Neural cell (in vitro differentiated cells): ENCODE measurements at regions not wholly inside any gene's neighbourhood (a gene's known extent, or its start where the extent isn't known, plus 50 kb on each side); places are given as distances from the start of the nearest gene placed in this dataset.

Experiments used
- H2AFZ ChIP-seq: fragments of 200-600, 300-800 bp; sonication (generic), shearing (Covaris generic); 2 replicates; pipeline ENCODE4 v1.6.0; 2014; ENCODE audit warnings: low read depth, mild to moderate bottlenecking, antibody characterized with exemption, low read length, moderate library complexity
- H3F3A ChIP-seq: fragments of 200-600 bp; shearing (Covaris generic); 2 replicates; pipeline ENCODE4 v1.6.1; 2016; ENCODE audit warnings: mild to moderate bottlenecking, moderate library complexity, mixed read lengths, antibody characterized with exemption, low read length; ENCODE audit not compliant: insufficient read depth, poor library complexity, severe bottlenecking
- H3K27ac ChIP-seq: fragments of 200-600, 300-800 bp; sonication (generic), shearing (Covaris generic); 2 replicates; pipeline ENCODE4 v1.5.1; 2014; ENCODE audit warnings: mild to moderate bottlenecking, low read length, moderate library complexity
- H3K27me3 ChIP-seq: fragments of 300-800, 200-600 bp; sonication (generic), shearing (Covaris generic); 2 replicates; pipeline ENCODE4 v1.6.0; 2014; ENCODE audit warnings: mild to moderate bottlenecking, low read depth, low read length, moderate library complexity; ENCODE audit not compliant: insufficient read depth
- H3K36me3 ChIP-seq: fragments of 300-800, 200-600 bp; sonication (generic), shearing (Covaris generic); 2 replicates; pipeline ENCODE4 v1.5.1; 2014; ENCODE audit warnings: mild to moderate bottlenecking, antibody characterized with exemption, low read length, moderate library complexity; ENCODE audit not compliant: insufficient read depth
- H3K4me2 ChIP-seq: fragments of 300-800, 200-600 bp; sonication (generic), shearing (Covaris generic); 2 replicates; pipeline ENCODE4 v1.6.0; 2014; ENCODE audit warnings: mild to moderate bottlenecking, low read length
- H3K4me3 ChIP-seq: fragments of 300-800, 200-600 bp; sonication (generic), shearing (Covaris generic); 2 replicates; pipeline ENCODE4 v1.5.1; 2014; ENCODE audit warnings: mild to moderate bottlenecking, low read length, moderate library complexity
- H3K79me2 ChIP-seq: fragments of 200-600 bp; shearing (Covaris generic); replicated peaks from 2 replicates; pipeline ENCODE4 v1.6.0; 2014; ENCODE audit warnings: mild to moderate bottlenecking, low read length, moderate library complexity; ENCODE audit not compliant: insufficient read depth
- H3K9ac ChIP-seq: fragments of 300-800, 200-600 bp; sonication (generic), shearing (Covaris generic); 2 replicates; pipeline ENCODE4 v1.6.1; 2016; ENCODE audit warnings: mild to moderate bottlenecking, low read length, mixed read lengths
- H3K9me2 ChIP-seq: fragments of 200-600 bp; shearing (Covaris generic); 2 replicates; pipeline ENCODE4 v1.6.1; 2016; ENCODE audit warnings: mild to moderate bottlenecking, low read length, mixed read lengths; ENCODE audit not compliant: insufficient read depth
- H3K9me3 ChIP-seq: fragments of 200-600, 300-800 bp; sonication (generic), shearing (Covaris generic); 2 replicates; pipeline ENCODE4 v1.6.1; 2016; ENCODE audit warnings: mild to moderate bottlenecking, mixed run types, low read length, moderate library complexity, mixed read lengths
- H4K20me1 ChIP-seq: fragments of 200-600 bp; shearing (Covaris generic); 2 replicates; pipeline ENCODE4 v1.6.1; 2016; ENCODE audit warnings: mild to moderate bottlenecking, mixed run types; ENCODE audit not compliant: insufficient read depth
- CTCF ChIP-seq: fragments of 450-650 bp; IDR thresholded peaks from 2 replicates; pipeline ENCODE4 v1.5.1; 2014; ENCODE audit warnings: antibody characterized with exemption, mild to moderate bottlenecking, moderate library complexity; ENCODE audit not compliant: poor library complexity, severe bottlenecking
- EP300 ChIP-seq: fragments of 450-650 bp; conservative IDR thresholded peaks from 2 replicates; pipeline ENCODE4 v1.6.1; 2014; ENCODE audit warnings: antibody characterized with exemption, mild to moderate bottlenecking, moderate library complexity; ENCODE audit not compliant: poor library complexity, severe bottlenecking
- EZH2 ChIP-seq: fragments of 200-600, 300-800 bp; shearing (Covaris generic), sonication (generic); IDR thresholded peaks from 2 replicates; pipeline ENCODE4 v1.6.1; 2014; ENCODE audit warnings: antibody characterized with exemption, low read length, borderline replicate concordance, mild to moderate bottlenecking; ENCODE audit not compliant: insufficient read depth, poor library complexity, severe bottlenecking
- MXI1 ChIP-seq: fragments of 450-650 bp; conservative IDR thresholded peaks from 2 replicates; pipeline ENCODE4 v1.6.1; 2014; ENCODE audit warnings: antibody characterized with exemption, mild to moderate bottlenecking; ENCODE audit not compliant: poor library complexity, severe bottlenecking
- POLR2AphosphoS5 ChIP-seq: IDR thresholded peaks from 2 replicates; pipeline ENCODE4 v1.6.1; 2012
- RAD21 ChIP-seq: fragments of 450-650 bp; conservative IDR thresholded peaks from 2 replicates; pipeline ENCODE4 v1.6.1; 2014; ENCODE audit warnings: antibody characterized with exemption, mild to moderate bottlenecking, moderate library complexity
- REST ChIP-seq: IDR thresholded peaks from 2 replicates; pipeline ENCODE4 v1.6.1; 2012; ENCODE audit warnings: borderline replicate concordance
- SMC3 ChIP-seq: fragments of 450-650 bp; conservative IDR thresholded peaks from 2 replicates; pipeline ENCODE4 v1.6.1; 2014; ENCODE audit warnings: antibody characterized with exemption, mild to moderate bottlenecking, moderate library complexity; ENCODE audit not compliant: poor library complexity
- TAF1 ChIP-seq: IDR thresholded peaks from 2 replicates; pipeline ENCODE4 v1.6.1; 2012; ENCODE audit warnings: low read depth

GRCh38 chr6:25223490-25223991 lies 55.6 kb upstream of the CARMIL1 start:
- no peak overlapping the region for H3K9ac ChIP-seq
- H3K79me2 ChIP-seq = no peaks in the 10 kb centered on the region
- H3K27ac ChIP-seq = no peak overlapping the region
- no peak overlapping the region for H2AFZ ChIP-seq
- no peak overlapping the region for H3K4me3 ChIP-seq
- H3K27me3 ChIP-seq = no peaks in the 10 kb centered on the region
- no peaks in the 10 kb centered on the region for H3K9me2 ChIP-seq
- H3K4me2 ChIP-seq = no peak overlapping the region
- H3F3A ChIP-seq = no peaks in the 10 kb centered on the region
- no peaks in the 10 kb centered on the region for H3K36me3 ChIP-seq
- H3K9me3 ChIP-seq = no peaks in the 10 kb centered on the region
- no peaks in the 10 kb centered on the region for H4K20me1 ChIP-seq
- peak; percentile 96 for TF ChIP-seq SMC3
- TF ChIP-seq POLR2AphosphoS5 = no peak
- no peak for TF ChIP-seq TAF1
- TF ChIP-seq REST = no peak
- peak; percentile 97 for TF ChIP-seq CTCF
- no peak for TF ChIP-seq MXI1
- TF ChIP-seq EP300 = no peak
- TF ChIP-seq EZH2 = no peak
- peak; percentile 96 for TF ChIP-seq RAD21

DNA sequence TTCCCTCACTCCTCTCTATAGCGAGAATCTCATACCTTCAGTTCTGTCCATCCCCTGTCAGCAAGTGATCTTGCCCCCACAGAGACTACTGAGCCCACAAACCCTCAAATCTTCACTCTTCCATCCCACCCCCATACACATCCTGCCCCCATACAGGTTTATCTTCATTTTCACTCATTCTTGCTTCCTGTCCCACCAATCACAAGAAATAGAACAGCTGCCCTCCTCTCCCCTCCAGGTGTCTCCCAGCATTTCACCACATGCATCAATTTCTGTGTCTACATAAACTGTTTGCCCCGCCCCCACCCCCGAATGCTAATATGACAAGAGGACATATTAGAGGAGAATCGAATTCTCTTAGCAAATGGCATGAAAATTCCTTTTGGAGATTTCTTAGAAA lies 54.9 kb upstream of the CARMIL1 start:
- TF ChIP-seq EZH2 (no peak), CTCF (no peak), REST (no peak), EP300 (no peak), RAD21 (no peak), POLR2AphosphoS5 (no peak), TAF1 (no peak), MXI1 (no peak), SMC3 (no peak)
- no peak overlapping the region for H3K4me3 ChIP-seq
- no peak overlapping the region for H3K4me2 ChIP-seq
- H3K9me3 ChIP-seq = no peaks in the 10 kb centered on the region
- H3K79me2 ChIP-seq = no peaks in the 10 kb centered on the region
- no peaks in the 10 kb centered on the region for H3K27me3 ChIP-seq
- H3K36me3 ChIP-seq = no peaks in the 10 kb centered on the region
- H3K9me2 ChIP-seq = no peaks in the 10 kb centered on the region
- no peaks in the 10 kb centered on the region for H3F3A ChIP-seq
- no peaks in the 10 kb centered on the region for H4K20me1 ChIP-seq
- H2AFZ ChIP-seq = no peak overlapping the region
- no peak overlapping the region for H3K27ac ChIP-seq
- no peak overlapping the region for H3K9ac ChIP-seq
